ENCODE measurements at regions not wholly inside any gene's neighbourhood (a gene's known extent, or its start where the extent isn't known, plus 50 kb on each side); places are given as distances from the start of the nearest gene placed in this dataset.
"Not testable (repeated sequence)": the region's sequence is repeated elsewhere in the genome, so short reads cannot be mapped to it uniquely, and the experiment has no call there.

- DNase-seq (ENCODE audit: low read depth): not testable (repeated sequence)
These were observed 704.1 kb downstream of the DTWD2 start for GRCh38 chr5:118284230-118284629.

- not testable (repeated sequence) for DNase-seq (ENCODE audit: low read depth)
These were observed 705.8 kb downstream of the DTWD2 start for GRCh38 chr5:118282480-118283038.

- no peak for DNase-seq (ENCODE audit: low read depth)
These were observed 708.6 kb downstream of the DTWD2 start for GRCh38 chr5:118279540-118280294.

GRCh38 chr5:118270526-118270925 is 717.8 kb downstream of the DTWD2 start:
- no peak for DNase-seq (ENCODE audit: low read depth)

- no peak for DNase-seq (ENCODE audit: low read depth)
These were observed 730.1 kb downstream of the DTWD2 start for GRCh38 chr5:118258223-118258622.

GRCh38 chr5:118257066-118257465 is 731.3 kb downstream of the DTWD2 start:
- no peak for DNase-seq (ENCODE audit: low read depth)

GRCh38 chr5:118253225-118254061 is 734.9 kb downstream of the DTWD2 start:
- DNase-seq (ENCODE audit: low read depth): no peak

- DNase-seq (ENCODE audit: low read depth): no peak
These were observed 739.0 kb downstream of the DTWD2 start for GRCh38 chr5:118249386-118249785.

- DNase-seq (ENCODE audit: low read depth): no peak
These were observed 740.9 kb downstream of the DTWD2 start for GRCh38 chr5:118247458-118247857.

- DNase-seq (ENCODE audit: low read depth): no peak
These were observed 744.7 kb downstream of the DTWD2 start for GRCh38 chr5:118243613-118244012.

GRCh38 chr5:118243068-118243467 is 745.3 kb downstream of the DTWD2 start:
- DNase-seq (ENCODE audit: low read depth): no peak

GRCh38 chr5:118236108-118236849 is 752.1 kb downstream of the DTWD2 start:
- no peak for DNase-seq (ENCODE audit: low read depth)

GRCh38 chr5:118233606-118234005 is 754.7 kb downstream of the DTWD2 start:
- DNase-seq (ENCODE audit: low read depth): no peak

GRCh38 chr5:118228489-118228888 is 759.9 kb downstream of the DTWD2 start:
- no peak for DNase-seq (ENCODE audit: low read depth)

- no peak for DNase-seq (ENCODE audit: low read depth)
These were observed 763.8 kb downstream of the DTWD2 start for GRCh38 chr5:118224546-118224945.

- no peak for DNase-seq (ENCODE audit: low read depth)
These were observed 767.7 kb downstream of the DTWD2 start for GRCh38 chr5:118220556-118221195.

GRCh38 chr5:118211606-118212005 is 776.7 kb downstream of the DTWD2 start:
- DNase-seq (ENCODE audit: low read depth): no peak

- no peak for DNase-seq (ENCODE audit: low read depth)
These were observed 780.3 kb downstream of the DTWD2 start for GRCh38 chr5:118208031-118208453.

GRCh38 chr5:118199801-118200200 is 788.5 kb downstream of the DTWD2 start:
- DNase-seq (ENCODE audit: low read depth): no peak

GRCh38 chr5:118196229-118196628 is 792.1 kb downstream of the DTWD2 start:
- no peak for DNase-seq (ENCODE audit: low read depth)

GRCh38 chr5:118195211-118195610 is 793.1 kb downstream of the DTWD2 start:
- DNase-seq (ENCODE audit: low read depth): no peak
